Upper lobe of left lung (tissue), 4 donors: ENCODE measurements at regions not wholly inside any gene's neighbourhood (a gene's known extent, or its start where the extent isn't known, plus 50 kb on each side); places are given as distances from the start of the nearest gene placed in this dataset.

Experiments used
- CTCF ChIP-seq, 6 experiments: fragments of 450-650 bp in 4 of 6; fragments of 200-600 bp in 2 of 6; sonication (generic) in 2 of 6; IDR thresholded peaks; one replicate each; pipeline ENCODE4 v1.5.1; 2016 to 2019; ENCODE audit warnings: antibody characterized with exemption in 6 of 6
- EP300 ChIP-seq, 4 donors: sonication (generic); formaldehyde crosslinking; IDR thresholded peaks; one replicate each; pipeline ENCODE4 v1.5.1; 2017; ENCODE audit warnings: antibody characterized with exemption in 4 of 4, control low read depth in 2 of 4
- POLR2A ChIP-seq, 4 donors: fragments of 450-650 bp; IDR thresholded peaks; one replicate each; pipeline ENCODE4 v1.5.1; 2016 to 2017; ENCODE audit warnings: antibody characterized with exemption in 4 of 4, mild to moderate bottlenecking in 2 of 4

- no peak for TF ChIP-seq CTCF (IDR thresholded peaks at IDR 0.05)
- no peak for TF ChIP-seq POLR2A (IDR thresholded peaks at IDR 0.05)
- no peak for TF ChIP-seq EP300 (IDR thresholded peaks at IDR 0.05)
These were observed 785.8 kb upstream of the ADGRL4 start for GRCh38 chr1:79792219-79792930.
